ENCODE measurements at regions not wholly inside any gene's neighbourhood (a gene's known extent, or its start where the extent isn't known, plus 50 kb on each side); places are given as distances from the start of the nearest gene placed in this dataset.

DNA sequence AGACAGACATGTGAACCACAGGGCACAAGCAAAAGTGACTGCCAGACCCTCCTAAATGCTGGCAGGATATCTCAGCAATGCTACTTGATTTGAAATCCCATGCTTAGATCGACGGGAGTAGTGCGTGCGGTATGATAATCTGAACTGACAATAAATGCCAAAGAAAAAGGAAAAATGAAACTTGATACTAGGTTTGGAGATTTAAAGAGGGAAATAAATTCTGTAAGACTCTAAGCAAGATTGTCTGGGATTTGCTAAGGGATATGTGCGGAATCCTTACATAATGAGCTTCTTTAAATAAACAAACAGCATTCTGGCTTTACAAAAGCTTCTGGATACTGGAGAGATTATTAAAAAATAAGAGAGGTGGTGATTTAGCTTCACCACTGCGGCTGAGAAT is 203.6 kb downstream of the CAAP1 start:
- no peak for TF ChIP-seq YY1 (IDR thresholded peaks at IDR 0.05; ENCODE audit: low read depth)
- no peak for TF ChIP-seq EGR1 (IDR thresholded peaks at IDR 0.05)
- no peak for TF ChIP-seq CEBPB (IDR thresholded peaks at IDR 0.05)
- no peak for TF ChIP-seq EP300 (IDR thresholded peaks at IDR 0.05; ENCODE audit: borderline replicate concordance)
- no peak for TF ChIP-seq TEAD4 (IDR thresholded peaks at IDR 0.05)
- TF ChIP-seq, protein P1, sequence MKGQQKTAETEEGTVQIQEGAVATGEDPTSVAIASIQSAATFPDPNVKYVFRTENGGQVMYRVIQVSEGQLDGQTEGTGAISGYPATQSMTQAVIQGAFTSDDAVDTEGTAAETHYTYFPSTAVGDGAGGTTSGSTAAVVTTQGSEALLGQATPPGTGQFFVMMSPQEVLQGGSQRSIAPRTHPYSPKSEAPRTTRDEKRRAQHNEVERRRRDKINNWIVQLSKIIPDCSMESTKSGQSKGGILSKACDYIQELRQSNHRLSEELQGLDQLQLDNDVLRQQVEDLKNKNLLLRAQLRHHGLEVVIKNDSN (IDR thresholded peaks at IDR 0.05), result no peak
- TF ChIP-seq TAF1 (IDR thresholded peaks at IDR 0.05; ENCODE audit: low read depth), result no peak

- TF ChIP-seq CREB1 (IDR thresholded peaks at IDR 0.05; ENCODE audit: low read depth) (no peak), FOXM1 (IDR thresholded peaks at IDR 0.05; ENCODE audit: borderline replicate concordance, low read depth) (no peak), YY1 (IDR thresholded peaks at IDR 0.05; ENCODE audit: low read depth) (no peak)
Observed at GRCh38 chr9:26687421-26687820, 205.2 kb downstream of the CAAP1 start.

DNA sequence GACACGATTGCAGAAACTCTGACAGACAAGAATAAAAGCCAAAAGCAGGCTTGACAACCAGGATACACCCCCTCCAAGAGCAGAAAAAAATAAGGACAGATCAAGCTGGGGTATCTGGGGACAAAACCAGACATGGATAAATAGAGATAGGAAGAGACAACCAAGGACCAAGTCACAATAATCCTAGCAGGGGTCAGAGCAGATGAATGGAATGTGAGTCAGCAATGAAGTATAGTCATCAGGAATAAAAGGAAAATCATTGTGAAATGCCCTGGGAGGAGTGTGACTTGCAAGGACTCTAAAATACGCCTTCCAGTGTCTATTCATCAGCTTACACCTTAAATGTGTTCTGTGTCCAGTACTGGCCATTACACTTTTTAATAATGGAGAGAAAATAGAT is 206.8 kb downstream of the CAAP1 start:
- no peak for TF ChIP-seq EGR1 (IDR thresholded peaks at IDR 0.05)
- no peak for TF ChIP-seq FOXM1 (IDR thresholded peaks at IDR 0.05; ENCODE audit: borderline replicate concordance, low read depth)
- TF ChIP-seq CEBPB (IDR thresholded peaks at IDR 0.05), result no peak
- TF ChIP-seq TEAD4 (IDR thresholded peaks at IDR 0.05), result no peak
- no peak for TF ChIP-seq TCF12 (IDR thresholded peaks at IDR 0.05; ENCODE audit: low read depth)
- TF ChIP-seq CREB1 (IDR thresholded peaks at IDR 0.05; ENCODE audit: low read depth), result no peak
- no peak for TF ChIP-seq RAD21 (IDR thresholded peaks at IDR 0.05; ENCODE audit: low read depth)
- no peak for TF ChIP-seq ZBTB7A (IDR thresholded peaks at IDR 0.05; ENCODE audit: low read depth)
- TF ChIP-seq NFIC (IDR thresholded peaks at IDR 0.05), result no peak
- TF ChIP-seq, protein P1 (IDR thresholded peaks at IDR 0.05), result no peak
- TF ChIP-seq MAX (IDR thresholded peaks at IDR 0.05), result no peak
- no peak for TF ChIP-seq YY1 (IDR thresholded peaks at IDR 0.05; ENCODE audit: low read depth)
- no peak for TF ChIP-seq TAF1 (IDR thresholded peaks at IDR 0.05; ENCODE audit: low read depth)
- TF ChIP-seq, protein P2, sequence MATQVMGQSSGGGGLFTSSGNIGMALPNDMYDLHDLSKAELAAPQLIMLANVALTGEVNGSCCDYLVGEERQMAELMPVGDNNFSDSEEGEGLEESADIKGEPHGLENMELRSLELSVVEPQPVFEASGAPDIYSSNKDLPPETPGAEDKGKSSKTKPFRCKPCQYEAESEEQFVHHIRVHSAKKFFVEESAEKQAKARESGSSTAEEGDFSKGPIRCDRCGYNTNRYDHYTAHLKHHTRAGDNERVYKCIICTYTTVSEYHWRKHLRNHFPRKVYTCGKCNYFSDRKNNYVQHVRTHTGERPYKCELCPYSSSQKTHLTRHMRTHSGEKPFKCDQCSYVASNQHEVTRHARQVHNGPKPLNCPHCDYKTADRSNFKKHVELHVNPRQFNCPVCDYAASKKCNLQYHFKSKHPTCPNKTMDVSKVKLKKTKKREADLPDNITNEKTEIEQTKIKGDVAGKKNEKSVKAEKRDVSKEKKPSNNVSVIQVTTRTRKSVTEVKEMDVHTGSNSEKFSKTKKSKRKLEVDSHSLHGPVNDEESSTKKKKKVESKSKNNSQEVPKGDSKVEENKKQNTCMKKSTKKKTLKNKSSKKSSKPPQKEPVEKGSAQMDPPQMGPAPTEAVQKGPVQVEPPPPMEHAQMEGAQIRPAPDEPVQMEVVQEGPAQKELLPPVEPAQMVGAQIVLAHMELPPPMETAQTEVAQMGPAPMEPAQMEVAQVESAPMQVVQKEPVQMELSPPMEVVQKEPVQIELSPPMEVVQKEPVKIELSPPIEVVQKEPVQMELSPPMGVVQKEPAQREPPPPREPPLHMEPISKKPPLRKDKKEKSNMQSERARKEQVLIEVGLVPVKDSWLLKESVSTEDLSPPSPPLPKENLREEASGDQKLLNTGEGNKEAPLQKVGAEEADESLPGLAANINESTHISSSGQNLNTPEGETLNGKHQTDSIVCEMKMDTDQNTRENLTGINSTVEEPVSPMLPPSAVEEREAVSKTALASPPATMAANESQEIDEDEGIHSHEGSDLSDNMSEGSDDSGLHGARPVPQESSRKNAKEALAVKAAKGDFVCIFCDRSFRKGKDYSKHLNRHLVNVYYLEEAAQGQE (IDR thresholded peaks at IDR 0.05; ENCODE audit: low read depth), result no peak

DNA sequence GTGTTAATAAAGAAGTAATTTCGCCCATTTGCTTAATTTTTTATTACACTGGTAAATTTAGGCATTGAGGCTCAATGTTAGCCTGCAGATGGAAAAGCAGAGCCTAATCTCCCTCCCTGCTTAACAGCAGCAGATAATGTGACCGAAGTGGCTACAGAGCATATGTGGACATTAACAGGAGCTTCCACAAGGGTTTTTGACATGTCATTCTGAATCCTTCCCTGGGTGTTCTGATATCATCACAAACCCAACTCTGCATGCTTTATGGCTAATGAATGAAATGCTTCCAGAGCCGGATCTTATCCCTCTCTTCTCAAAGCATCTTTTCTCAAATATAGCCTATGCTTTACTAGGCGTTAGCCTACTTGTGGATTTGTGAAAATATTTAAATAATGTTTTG is 208.6 kb downstream of the CAAP1 start:
- TF ChIP-seq TEAD4 (IDR thresholded peaks at IDR 0.05), result no peak

- TF ChIP-seq CEBPB (IDR thresholded peaks at IDR 0.05) (no peak), TAF1 (IDR thresholded peaks at IDR 0.05; ENCODE audit: low read depth) (no peak), EGR1 (IDR thresholded peaks at IDR 0.05) (no peak), ZBTB7A (IDR thresholded peaks at IDR 0.05; ENCODE audit: low read depth) (no peak), YY1 (IDR thresholded peaks at IDR 0.05; ENCODE audit: low read depth) (no peak)
- TF ChIP-seq, protein P2 (IDR thresholded peaks at IDR 0.05; ENCODE audit: low read depth), result no peak
Observed at GRCh38 chr9:26682796-26683496, 209.7 kb downstream of the CAAP1 start.

GRCh38 chr9:26682041-26682440 is 210.6 kb downstream of the CAAP1 start:
- no peak for TF ChIP-seq TAF1 (IDR thresholded peaks at IDR 0.05; ENCODE audit: low read depth)
- no peak for TF ChIP-seq MAX (IDR thresholded peaks at IDR 0.05)
- no peak for TF ChIP-seq EP300 (IDR thresholded peaks at IDR 0.05; ENCODE audit: borderline replicate concordance)
- no peak for TF ChIP-seq YY1 (IDR thresholded peaks at IDR 0.05; ENCODE audit: low read depth)
- no peak for TF ChIP-seq TEAD4 (IDR thresholded peaks at IDR 0.05)
- TF ChIP-seq FOXM1 (IDR thresholded peaks at IDR 0.05; ENCODE audit: borderline replicate concordance, low read depth), result no peak
- no peak for TF ChIP-seq NFIC (IDR thresholded peaks at IDR 0.05)
- no peak for TF ChIP-seq TCF12 (IDR thresholded peaks at IDR 0.05; ENCODE audit: low read depth)
- TF ChIP-seq, protein P2 (IDR thresholded peaks at IDR 0.05; ENCODE audit: low read depth), result no peak
- no peak for TF ChIP-seq CEBPB (IDR thresholded peaks at IDR 0.05)
- TF ChIP-seq RAD21 (IDR thresholded peaks at IDR 0.05; ENCODE audit: low read depth), result no peak
- no peak for TF ChIP-seq EGR1 (IDR thresholded peaks at IDR 0.05)
- TF ChIP-seq CREB1 (IDR thresholded peaks at IDR 0.05; ENCODE audit: low read depth), result no peak

All from Ishikawa (cell line).